DMS53 treated with DMSO at 0.1 percent for 48 hours (cell line): ENCODE measurements at regions not wholly inside any gene's neighbourhood (a gene's known extent, or its start where the extent isn't known, plus 50 kb on each side); places are given as distances from the start of the nearest gene placed in this dataset.
"Not testable (repeated sequence)": the region's sequence is repeated elsewhere in the genome, so short reads cannot be mapped to it uniquely, and the experiment has no call there.

Experiments used
- DNase-seq: peaks from one replicate; lab custom pipeline; 2025; ENCODE audit not compliant: unreplicated experiment; lab: John Stamatoyannopoulos, UW

GRCh38 chr2:154507186-154507585, 191.3 kb upstream of the KCNJ3 start:
- DNase-seq, result no peak

GRCh38 chr2:154518872-154519271, 179.6 kb upstream of the KCNJ3 start:
- no peak for DNase-seq

- not testable (repeated sequence) for DNase-seq
Observed at GRCh38 chr2:154520951-154521350, 177.5 kb upstream of the KCNJ3 start.

GRCh38 chr2:154526234-154526633, 172.3 kb upstream of the KCNJ3 start:
- no peak for DNase-seq

- no peak for DNase-seq
Observed at GRCh38 chr2:154527962-154528361, 170.5 kb upstream of the KCNJ3 start.

GRCh38 chr2:154532004-154532403, 166.5 kb upstream of the KCNJ3 start:
- no peak for DNase-seq

GRCh38 chr2:154532763-154533162, 165.7 kb upstream of the KCNJ3 start:
- no peak for DNase-seq

GRCh38 chr2:154533300-154533940, 165.1 kb upstream of the KCNJ3 start:
- DNase-seq, result no peak

- DNase-seq, result no peak
Observed at GRCh38 chr2:154537024-154537423, 161.5 kb upstream of the KCNJ3 start.

- no peak for DNase-seq
Observed at GRCh38 chr2:154537843-154538450, 160.5 kb upstream of the KCNJ3 start.

- DNase-seq, result no peak
Observed at GRCh38 chr2:154546341-154546740, 152.2 kb upstream of the KCNJ3 start.

- DNase-seq, result no peak
Observed at GRCh38 chr2:154549869-154550268, 148.6 kb upstream of the KCNJ3 start.

GRCh38 chr2:154551649-154552048, 146.8 kb upstream of the KCNJ3 start:
- DNase-seq, result no peak

- no peak for DNase-seq
Observed at GRCh38 chr2:154554046-154554445, 144.4 kb upstream of the KCNJ3 start.

GRCh38 chr2:154555710-154556109, 142.8 kb upstream of the KCNJ3 start:
- no peak for DNase-seq

- DNase-seq, result no peak
Observed at GRCh38 chr2:154556146-154556545, 142.3 kb upstream of the KCNJ3 start.

- DNase-seq, result no peak
Observed at GRCh38 chr2:154556607-154557006, 141.9 kb upstream of the KCNJ3 start.

GRCh38 chr2:154557906-154558305, 140.6 kb upstream of the KCNJ3 start:
- DNase-seq, result no peak

- DNase-seq, result no peak
Observed at GRCh38 chr2:154565433-154565832, 133.1 kb upstream of the KCNJ3 start.

GRCh38 chr2:154568413-154568812, 130.1 kb upstream of the KCNJ3 start:
- no peak for DNase-seq

GRCh38 chr2:154570501-154570900, 128.0 kb upstream of the KCNJ3 start:
- no peak for DNase-seq

- not testable (repeated sequence) for DNase-seq
Observed at GRCh38 chr2:154576699-154577098, 121.8 kb upstream of the KCNJ3 start.

- no peak for DNase-seq
Observed at GRCh38 chr2:154577390-154577789, 121.1 kb upstream of the KCNJ3 start.
